NCI-H526 treated with DMSO at 0.1 percent for 48 hours (cell line): ENCODE measurements at regions not wholly inside any gene's neighbourhood (a gene's known extent, or its start where the extent isn't known, plus 50 kb on each side); places are given as distances from the start of the nearest gene placed in this dataset.

Experiments used
- DNase-seq: peaks from one replicate; lab custom pipeline; 2025; lab: John Stamatoyannopoulos, UW

DNA sequence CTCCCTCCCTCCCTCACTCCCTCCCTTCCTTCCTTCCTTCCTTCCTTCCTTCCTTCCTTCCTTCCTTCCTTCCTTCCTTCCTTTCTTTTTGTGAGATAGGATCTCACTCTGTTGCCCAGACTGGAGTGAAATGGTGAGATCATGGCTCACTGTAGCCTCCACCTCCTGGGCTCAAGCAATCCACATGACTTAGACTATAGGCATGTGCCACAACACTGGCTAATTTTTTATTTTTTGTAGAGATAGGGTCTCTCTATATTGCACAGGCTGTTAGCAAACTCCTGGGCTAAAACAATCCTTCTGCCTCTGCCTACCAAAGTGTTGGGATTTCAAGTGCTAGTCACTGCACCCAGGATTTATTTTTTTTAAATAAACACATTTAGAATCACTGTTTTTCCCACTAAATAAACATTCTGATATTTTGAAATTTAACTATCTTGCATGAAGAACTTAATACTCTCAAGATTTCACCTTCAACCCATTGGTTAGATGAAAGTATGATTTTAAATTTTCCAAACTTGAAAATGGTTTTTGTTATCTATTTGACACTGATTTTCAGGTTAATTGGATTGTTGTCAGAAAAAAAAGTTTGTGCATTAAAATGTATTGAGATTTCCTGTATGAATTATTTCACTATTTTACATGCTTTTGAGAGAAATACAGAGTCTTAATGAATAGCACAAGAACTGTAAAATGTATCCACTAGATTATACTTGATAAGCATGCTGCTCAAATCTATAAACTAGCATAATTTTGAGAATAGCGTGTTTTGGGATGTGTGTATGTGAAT lies 745.1 kb downstream of the TSN start:
- DNase-seq: no peak

DNA sequence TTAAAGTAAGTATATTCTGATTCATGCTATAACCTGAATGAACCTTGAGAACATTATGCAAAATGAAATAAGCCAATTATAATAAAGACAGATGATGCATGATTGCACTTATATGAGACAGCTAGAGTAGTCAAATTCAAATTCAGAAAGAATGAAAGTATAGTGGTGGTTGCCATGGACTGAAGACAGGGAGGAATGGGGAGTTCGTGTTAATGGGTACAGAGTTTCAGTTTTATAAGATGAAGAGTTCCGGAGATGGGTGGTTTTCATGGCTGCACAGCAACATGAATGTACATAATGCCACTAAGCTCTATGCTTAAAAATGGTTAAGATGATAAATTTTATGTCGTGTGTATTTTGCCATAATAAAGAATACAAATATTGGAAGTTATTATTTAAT lies 751.2 kb downstream of the TSN start:
- no peak for DNase-seq

DNA sequence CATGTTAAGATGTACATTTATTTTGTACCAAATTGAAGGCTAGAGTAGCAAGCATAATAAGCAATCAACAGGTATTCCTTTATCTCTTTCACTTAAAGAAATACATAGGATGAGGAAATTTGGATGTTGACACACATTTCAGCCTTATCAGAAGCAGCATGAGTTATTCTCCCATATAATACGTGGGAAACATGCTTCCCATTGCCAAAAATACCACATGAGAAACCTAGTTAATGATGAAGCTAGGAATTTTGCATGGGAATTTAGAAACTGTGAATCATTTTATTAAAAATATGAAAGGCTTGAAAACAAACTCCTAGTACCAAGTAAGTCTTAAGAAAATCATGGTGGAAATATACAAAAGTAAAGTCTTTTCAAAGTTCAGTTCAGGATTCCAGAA lies 751.8 kb downstream of the TSN start:
- DNase-seq: no peak

DNA sequence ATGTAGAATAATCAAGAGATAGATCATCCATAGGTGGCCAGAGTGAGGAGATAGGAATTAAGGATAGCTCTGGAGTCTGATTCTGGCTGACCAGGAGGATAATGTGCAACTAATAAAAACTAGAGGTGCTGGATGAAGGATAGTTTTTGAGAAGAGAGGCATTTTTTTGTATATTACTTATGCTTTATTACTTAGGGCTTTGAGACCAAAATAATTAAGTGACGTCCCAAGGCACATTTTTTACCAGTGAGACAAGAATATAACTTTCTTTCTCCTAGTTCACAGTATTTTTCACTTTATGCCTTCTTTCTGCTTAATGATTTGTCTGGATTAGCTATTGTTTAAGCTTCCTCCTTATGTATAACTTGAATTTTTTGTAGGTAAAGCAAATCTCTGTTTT lies 756.6 kb downstream of the TSN start:
- no peak for DNase-seq

DNA sequence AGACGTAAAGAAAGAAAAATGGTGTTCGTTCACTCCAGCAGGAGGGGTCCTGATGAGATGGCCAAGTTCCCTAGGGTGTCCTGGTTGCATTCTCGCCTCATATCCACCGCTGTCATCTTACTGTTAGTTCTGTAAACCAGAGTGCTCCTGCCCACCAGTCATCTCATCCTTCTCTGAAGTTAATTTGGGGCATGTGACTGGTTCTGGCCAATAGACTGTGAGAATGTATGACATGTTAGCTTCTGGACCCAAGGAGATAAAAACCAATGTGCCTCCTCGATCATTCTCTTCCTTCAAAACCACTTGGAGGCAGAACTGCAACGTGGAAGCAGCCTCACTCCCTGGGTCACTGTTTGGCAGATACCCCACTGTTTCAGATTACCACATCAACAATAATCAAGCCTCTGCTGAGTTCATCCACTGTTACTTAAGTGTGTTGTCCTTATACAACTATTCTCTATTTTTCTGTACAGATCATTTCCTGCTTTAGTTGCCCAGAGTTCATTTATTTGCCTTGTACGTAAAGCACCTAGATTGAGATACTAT lies 759.1 kb downstream of the TSN start:
- no peak for DNase-seq

DNA sequence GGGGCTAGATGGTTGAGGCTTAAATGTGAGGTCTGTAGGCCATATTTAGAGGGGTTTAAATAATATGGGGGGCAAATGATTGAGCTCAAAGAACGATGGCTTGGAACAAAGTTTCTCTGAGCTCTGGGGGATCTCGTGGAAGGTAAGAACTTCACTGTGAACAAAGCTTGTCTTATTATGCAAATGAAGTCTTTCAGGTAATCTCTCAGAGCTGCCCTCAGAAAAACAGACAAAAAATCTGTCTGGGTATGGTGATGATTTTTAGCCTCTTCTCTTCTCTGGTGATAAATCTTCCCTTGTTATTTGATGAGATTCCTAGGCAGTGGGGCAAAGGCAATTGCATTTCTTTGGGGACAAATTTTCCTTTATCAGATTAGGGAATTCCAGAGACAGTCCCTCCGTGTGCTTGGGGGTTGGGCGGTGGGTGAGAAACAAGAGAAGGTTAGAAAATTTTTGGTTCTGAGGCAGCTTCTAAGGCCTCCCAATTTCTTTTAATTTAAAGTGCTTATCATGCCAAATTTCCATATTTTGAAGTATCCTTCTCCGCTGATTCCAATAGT lies 760.4 kb downstream of the TSN start:
- DNase-seq: no peak

DNA sequence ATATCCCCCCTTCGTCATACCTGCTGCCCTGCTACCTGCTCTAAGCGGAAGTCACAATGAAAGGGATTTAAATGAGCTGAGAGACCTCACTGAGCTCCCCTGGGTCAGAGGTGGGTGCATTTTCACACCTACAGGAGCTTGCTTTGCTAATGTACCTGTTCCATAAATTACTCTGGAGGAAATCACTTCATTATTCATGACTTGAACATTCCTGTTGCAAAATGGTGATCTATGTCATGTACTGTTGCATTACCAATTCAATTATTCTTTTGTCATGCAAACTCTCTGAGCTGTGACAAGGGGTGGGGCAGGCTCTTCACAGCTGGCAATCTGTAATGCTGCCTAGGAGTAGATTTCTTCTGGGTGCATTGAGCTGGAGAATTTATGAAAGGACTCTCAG lies 761.3 kb downstream of the TSN start:
- no peak for DNase-seq

DNA sequence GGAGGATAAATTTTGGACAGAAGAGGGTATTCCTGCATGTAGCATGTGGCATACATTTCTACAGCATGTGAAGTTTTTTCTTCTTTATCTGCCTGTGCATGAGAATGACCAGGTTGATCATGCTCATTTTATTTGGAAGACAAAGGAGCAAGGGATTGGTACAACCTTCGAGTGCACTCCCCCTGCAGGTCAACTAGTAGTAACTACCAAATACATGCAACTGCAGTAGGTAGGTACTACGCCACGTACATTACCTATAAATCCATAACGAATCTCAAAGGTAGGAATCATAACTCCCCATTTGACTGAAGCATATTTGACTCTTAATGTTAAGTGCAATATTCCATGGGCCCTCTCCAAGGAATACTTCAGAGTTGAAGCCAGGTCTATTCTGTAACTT lies 763.9 kb downstream of the TSN start:
- no peak for DNase-seq

DNA sequence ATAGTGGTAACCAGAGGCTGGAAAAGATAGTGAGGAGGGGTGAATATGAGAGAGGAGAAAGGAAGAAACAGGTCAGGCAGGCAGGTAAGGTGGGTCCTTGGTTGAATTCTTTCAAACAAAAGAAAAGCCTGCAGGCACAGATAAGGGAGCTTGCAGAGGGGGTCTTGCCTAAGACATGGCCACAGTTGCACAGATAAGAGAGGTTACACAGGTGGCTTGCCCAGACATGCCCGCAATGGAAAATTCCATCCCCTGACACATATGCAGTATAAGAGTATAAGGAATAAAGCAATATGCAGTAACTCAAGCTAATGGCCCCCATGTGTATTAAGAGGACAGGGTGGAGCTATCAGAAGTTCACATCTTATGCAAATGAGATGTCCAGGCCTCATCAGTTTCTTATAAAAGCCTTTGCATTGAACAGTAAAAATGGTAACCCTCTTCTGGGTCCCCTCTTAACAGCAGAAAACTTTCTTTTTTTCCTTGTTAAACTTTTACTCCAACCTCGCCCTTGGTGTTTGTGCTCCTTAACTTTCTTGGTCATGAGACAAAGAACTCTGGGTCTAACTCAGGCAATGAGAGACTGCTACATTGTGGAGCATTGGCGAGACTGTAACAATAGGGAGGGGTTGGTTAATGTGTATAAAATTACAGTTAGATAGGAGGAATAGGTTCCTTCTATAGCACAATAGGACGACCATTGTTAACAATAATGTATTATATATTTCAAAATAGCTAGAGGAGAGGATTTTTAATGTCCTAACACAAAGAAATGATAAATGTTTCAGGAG lies 764.6 kb downstream of the TSN start:
- no peak for DNase-seq

DNA sequence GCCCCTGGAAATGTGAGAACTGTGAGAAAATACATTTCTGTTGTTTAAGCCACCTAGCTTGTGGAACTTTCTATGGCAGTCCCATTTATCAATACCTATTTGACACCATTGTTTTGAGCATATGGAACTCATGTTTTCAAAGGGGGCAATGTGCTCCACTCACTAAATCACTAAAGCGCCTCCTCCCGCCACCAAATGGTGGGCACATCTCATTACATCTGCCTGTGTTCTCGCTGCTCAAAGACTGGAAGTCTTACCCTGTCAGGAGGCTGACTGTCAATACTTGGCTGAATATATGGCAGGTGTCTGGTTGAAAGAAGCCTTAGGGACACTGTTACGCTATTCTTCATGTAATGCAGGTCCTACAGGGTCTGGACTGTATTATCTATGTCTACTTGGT lies 767.7 kb downstream of the TSN start:
- DNase-seq: no peak

DNA sequence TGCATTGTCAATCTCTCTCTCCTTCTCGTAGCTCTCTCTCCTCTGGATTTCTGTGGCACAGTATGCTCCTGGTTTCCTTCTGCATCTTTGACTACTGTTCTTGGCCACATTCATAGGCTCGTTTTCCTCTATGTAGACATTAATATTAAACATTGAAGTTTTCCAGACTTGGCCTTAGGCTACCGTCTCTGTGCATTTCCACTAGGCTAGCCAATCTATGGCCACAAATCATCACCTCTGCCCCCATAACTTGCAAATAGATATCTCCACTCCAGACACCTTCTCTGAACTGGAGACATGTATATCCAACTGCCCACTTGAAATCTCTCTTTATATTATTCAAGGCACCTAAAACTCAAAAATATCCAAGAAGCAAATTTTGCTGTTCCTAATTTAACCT lies 768.5 kb downstream of the TSN start:
- no peak for DNase-seq

DNA sequence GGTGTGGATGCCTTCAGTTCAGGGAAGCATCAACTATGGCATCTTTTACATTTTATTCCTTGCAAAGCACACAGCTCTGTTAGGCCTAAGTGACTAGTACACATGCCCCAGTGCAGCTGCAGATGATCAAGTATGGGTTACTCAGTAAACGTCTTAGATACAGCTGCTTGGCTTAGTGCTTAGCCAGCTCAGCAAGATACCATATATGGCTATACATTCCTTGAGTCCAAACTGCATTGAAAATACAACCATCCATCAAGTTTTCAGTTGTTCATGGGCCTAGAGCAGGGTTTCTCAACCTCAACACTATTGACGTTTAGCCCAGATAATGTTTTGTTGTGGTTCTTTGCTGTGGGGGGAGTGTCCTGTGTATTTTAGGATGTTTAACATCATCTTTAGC lies 769.9 kb downstream of the TSN start:
- no peak for DNase-seq

DNA sequence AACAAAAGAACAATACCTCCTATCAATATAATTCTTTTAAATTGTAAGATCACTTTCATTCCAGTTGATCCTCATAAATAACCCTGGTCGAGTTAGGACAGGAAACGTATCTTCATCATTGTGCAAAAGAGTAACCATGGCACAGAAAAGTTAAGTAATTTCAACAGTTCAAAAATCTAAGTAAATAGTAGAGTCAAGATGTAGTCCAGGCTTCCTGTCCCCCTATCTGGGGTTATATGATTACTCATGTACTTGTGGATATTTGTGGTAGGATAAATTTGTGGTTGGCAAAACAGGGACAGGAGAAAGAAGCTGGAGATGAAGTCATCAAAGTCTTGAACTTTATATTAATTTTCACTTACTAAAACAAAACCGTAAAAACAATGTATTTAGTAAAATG lies 772.6 kb downstream of the TSN start:
- no peak for DNase-seq

DNA sequence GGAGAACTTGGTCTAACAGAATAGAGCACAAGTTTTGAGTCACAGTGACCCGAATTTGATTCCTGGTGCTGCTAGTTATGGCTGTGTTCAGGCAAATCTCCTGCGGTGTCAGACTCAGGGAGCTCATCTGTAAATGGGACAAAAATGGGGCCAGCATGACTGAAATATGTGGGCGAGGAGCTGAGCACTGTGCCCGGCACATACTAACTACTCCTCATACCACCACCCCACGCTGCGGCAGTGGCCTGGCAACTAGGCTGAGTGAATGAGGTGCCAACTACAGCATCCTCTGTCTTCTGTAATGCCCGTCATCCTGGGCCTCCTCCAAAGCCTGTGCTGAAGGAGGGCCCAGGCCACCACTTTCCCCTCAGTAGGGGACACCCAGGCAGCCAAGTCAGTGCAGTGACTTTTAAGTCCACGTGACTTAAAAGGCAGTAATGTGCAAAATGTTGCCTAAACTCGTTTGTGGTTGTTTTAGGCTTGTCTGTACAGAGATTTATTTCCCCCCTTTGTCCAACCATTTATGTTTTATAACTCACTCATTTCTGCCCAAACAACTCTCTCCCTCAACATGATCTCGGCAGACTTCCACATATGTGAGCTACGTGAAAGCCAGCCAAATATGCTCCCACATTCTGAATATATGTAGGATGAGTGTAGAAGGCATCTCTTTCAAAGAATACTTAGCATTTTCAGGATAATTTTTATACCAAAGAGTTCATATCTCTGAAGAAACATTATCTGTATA lies 773.7 kb downstream of the TSN start:
- no peak for DNase-seq

DNA sequence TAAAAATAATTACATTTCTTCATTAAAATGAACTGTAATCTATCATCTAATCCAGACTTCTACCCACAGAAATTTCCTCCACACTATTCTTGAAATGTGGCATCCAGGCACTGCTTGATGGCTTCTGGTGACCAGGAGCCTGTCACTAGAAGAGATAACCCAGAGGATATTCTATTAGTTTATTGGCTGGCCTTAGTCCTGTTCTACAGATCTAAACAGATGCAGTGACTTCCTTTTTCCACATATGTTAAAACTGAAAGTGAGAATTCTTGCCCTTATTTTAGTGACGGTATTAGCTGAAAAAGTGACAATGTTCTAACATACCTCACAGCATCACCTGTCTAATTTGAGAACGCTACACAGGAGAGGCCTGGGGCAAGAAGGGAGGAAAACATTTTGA lies 775.4 kb downstream of the TSN start:
- no peak for DNase-seq

DNA sequence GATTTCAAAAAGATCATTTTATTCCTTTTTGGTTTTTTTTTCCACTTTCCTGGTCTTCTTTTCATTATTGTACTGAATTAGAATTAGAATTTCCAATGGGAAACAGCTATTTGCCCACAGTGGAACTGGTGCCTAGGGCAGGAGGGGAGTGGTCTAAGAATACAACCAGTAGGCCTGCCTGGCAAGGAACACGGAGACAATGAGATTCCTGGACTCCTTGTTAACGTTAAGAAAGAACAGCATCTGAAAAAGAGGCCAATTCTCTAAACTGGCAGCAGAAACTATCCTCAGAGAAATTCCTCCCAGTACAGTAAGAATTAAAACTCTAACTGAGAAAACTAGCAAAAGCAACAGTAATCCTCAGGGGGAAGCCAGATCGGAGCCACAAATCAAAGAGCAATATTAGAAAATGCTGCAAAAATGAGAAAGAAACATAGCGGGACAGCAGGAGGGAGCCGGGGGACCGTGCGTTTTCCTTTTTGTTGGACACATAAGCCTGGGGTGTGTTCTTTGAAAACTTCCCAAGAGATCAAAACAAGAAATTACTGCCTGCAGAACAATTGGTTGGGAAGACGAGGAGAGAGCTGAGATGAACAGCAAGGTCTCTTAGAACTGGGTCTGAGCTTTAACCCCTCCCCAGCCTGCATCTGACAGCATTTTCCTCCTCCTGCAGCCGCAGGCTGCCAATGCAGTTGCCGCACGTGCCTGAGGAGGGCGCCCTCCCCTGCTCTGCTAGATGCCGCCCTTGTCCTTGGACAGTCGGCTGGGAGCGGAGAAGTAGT lies 776.0 kb downstream of the TSN start:
- no peak for DNase-seq

DNA sequence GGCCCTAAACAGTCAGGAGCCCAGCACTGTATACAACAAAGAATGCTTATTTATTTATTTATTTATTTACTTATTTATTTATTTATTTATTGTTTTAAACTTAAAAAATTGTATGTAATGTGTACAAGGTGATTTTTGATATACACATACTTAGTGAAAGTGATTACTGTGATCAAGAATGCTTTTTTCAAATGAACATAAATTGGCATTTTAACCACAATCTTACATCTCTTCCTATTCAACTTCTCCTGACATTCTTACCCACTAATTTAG lies 776.6 kb downstream of the TSN start:
- no peak for DNase-seq

DNA sequence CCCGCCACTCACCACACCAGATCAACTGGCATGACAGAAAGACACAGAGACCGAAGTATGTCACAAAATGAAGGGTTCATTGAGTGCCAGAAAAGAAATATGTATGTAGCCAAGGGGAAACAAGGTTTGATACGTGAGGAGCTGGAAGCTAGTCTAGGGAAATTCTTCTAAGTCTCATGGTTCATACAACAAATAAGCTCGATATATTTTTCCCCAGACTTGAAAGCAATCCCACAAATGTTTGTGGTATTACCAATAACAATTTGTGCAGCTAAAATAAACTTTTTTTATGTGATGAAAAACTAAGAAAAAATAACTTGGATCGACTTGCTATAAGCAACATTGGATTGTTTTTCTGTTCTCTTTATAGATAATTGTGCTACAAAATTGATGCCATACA lies 777.0 kb downstream of the TSN start:
- DNase-seq: no peak

DNA sequence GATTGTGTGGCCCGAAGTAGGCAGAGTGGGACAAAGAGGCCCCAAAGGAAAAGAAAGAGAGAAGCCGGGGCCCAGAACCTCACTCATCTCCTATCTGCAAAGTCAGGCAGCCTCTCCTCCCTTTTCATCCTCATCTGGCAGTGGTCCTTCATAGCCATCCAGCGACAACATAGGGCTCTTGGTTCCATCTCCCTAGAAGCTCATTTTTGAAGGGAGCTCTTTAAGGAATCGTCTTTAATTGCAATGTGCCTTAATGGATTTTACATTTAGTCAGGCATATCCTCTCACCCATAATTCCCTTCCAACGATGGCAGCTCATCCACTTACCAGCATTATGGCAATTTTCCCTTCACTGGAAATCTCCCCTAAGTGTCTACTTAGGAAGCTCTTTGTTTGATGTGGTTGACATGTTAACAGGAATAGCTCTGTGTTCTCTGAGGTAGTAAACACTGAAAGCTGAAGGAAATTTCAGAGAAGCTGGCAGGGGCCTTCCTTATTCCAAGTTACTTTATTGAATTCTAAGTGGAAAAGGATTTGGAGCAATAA lies 780.6 kb downstream of the TSN start:
- no peak for DNase-seq

DNA sequence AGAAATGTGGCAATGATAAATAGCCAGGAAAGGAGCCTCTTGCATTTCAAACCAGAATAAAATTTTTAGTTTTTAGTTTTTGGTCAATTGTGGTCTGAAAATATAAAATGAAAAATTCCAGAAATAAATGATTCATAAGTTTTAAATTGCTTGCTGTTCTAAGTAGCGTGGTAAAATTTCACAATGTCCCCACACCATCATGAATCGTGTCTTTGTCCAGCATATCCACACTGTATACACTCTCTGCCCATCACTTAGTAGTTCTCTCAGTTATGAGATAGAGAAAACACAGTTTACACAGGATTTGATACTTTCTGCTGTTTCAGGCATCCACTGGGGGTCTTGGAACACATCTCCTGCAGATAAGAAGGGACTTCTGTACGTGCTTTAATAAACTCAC lies 783.9 kb downstream of the TSN start:
- DNase-seq: no peak

DNA sequence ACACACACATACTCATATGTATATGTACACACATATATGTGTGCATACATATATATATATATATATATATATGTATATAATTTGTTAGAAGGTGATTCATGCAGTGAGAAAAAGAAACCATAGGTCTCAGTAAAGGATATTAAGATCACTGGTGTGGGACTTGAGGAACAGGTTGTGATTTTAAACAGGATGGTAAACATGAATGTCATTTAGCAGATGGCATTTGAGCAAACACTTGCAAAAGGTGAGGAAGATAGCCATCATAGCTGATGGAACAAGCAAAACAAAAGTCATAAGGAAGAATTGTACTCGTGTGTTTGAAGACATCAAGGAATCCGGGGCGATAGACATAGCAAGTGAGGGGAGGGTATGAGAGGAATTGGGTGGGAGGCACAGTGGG lies 784.5 kb downstream of the TSN start:
- DNase-seq: no peak

DNA sequence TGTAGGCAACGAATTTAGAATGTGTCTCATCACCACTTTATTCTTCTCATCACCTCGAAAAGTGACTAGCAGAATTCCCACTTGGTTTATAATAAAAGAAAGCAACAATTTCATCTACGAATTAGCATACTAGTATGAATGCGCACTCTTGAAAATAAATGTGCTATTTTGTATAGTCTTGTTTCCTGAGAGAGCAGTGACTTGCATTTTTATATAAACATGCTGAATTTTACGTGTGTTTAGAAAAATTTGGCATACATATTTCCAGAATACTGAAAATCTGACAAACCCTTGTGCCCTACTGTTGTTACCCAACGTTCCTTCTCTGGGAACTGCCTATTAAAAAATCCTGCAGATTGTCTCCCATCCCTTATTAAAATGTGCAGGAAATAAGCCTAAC lies 786.8 kb downstream of the TSN start:
- DNase-seq: no peak
